K562 (cell line): ENCODE measurements at regions not wholly inside any gene's neighbourhood (a gene's known extent, or its start where the extent isn't known, plus 50 kb on each side); places are given as distances from the start of the nearest gene placed in this dataset.

Experiments used
- ATAC-seq: fragments of 200-7000 bp; cut with Tn5 transposase; 3 replicates; pipeline ENCODE4 v1.9.1; 2020; ENCODE audit warnings: moderate library complexity
- BruUV-seq: library from RNA; stranded (reverse); fragments of 400-500 nt; replicated peaks from 2 replicates; lab custom pipeline; 2021; lab: Mats Ljungman, UMichigan
- CTCF ChIA-PET: fragments of 300-600 bp; formaldehyde crosslinking; extraction: SDS; loops from one replicate; lab custom pipeline; 2021; ENCODE audit warnings: low intra/inter-chr PET ratio; lab: Yijun Ruan, JAX
- POLR2A ChIA-PET: fragments of 300-600, 350-650 bp; sonication (Branson Sonifier 250); formaldehyde crosslinking; extraction: SDS; loops from one replicate; lab custom pipeline; 2021; ENCODE audit warnings: antibody characterized with exemption, inconsistent platforms; lab: Yijun Ruan, JAX
- DNase-seq, 4 experiments: peaks; one replicate each; pipeline versions ENCODE4 v3.0.0 to v3.0.0-alpha.2; 2011 to 2018; ENCODE audit warnings: low spot score in 3 of 4, mixed read lengths in 3 of 4; ENCODE audit errors: extremely low read depth in 1 of 4
- FAIRE-seq: peaks from 2 replicates; lab custom pipeline; 2011; peaks lifted over from hg19 to GRCh38; lab: Jason Lieb, UNC
- H2AFZ ChIP-seq: 2 replicates; pipeline ENCODE4 v1.6.0; 2011; ENCODE audit warnings: low read depth, low read length, control low read depth, inconsistent platforms
- H3K27ac ChIP-seq: fragments of 200-600 bp; 3 replicates; pipeline ENCODE4 v1.8.0; 2011; ENCODE audit warnings: low read depth, mild to moderate bottlenecking, control low read depth, inconsistent platforms, low read length, moderate library complexity, mixed read lengths; ENCODE audit errors: extremely low read depth
- H3K27me3 ChIP-seq, 2 experiments: fragments of 300-600 bp in 1 of 2; 2 replicates in 1 of 2; 3 replicates in 1 of 2; pipeline versions ENCODE4 v1.6.0 to v1.8.0; 2011; ENCODE audit warnings: inconsistent platforms in 2 of 2, low read length in 2 of 2, mild to moderate bottlenecking in 1 of 2, mixed read lengths in 1 of 2, moderate library complexity in 1 of 2; ENCODE audit not compliant: control insufficient read depth in 2 of 2, insufficient read depth in 2 of 2
- H3K36me3 ChIP-seq: fragments of 300-600 bp; 3 replicates; pipeline ENCODE4 v1.8.0; 2011; ENCODE audit warnings: mild to moderate bottlenecking, low read length, inconsistent platforms; ENCODE audit not compliant: control insufficient read depth, insufficient read depth
- H3K4me1 ChIP-seq, 2 experiments: fragments of 200-600 bp in 1 of 2; replicated peaks in 1 of 2; 2 replicates in 1 of 2; 3 replicates in 1 of 2; pipeline versions ENCODE4 v1.5.1 to v1.8.0; 2011; ENCODE audit warnings: inconsistent platforms in 2 of 2, low read length in 2 of 2, mild to moderate bottlenecking in 1 of 2, mixed read lengths in 1 of 2, moderate library complexity in 1 of 2; ENCODE audit not compliant: control insufficient read depth in 2 of 2, insufficient read depth in 2 of 2
- H3K4me2 ChIP-seq: 2 replicates; pipeline ENCODE4 v1.6.1; 2011; ENCODE audit warnings: low read length, control low read depth, inconsistent platforms, mixed read lengths; ENCODE audit not compliant: insufficient read depth
- H3K4me3 ChIP-seq: fragments of 200-600 bp; sonication (generic), shearing (Covaris generic); 2 replicates; pipeline ENCODE4 v1.5.1; 2016; ENCODE audit warnings: control low read depth, inconsistent platforms
- H3K79me2 ChIP-seq: fragments of 200-600 bp; 3 replicates; pipeline ENCODE4 v1.8.0; 2011; ENCODE audit warnings: low read length, inconsistent platforms; ENCODE audit not compliant: control insufficient read depth, insufficient read depth
- H3K9ac ChIP-seq, 2 experiments: 2 replicates each; pipeline versions ENCODE4 v1.6.0 to v1.6.1; 2011; ENCODE audit warnings: low read depth in 2 of 2, low read length in 2 of 2, control low read depth in 1 of 2, inconsistent platforms in 1 of 2, mild to moderate bottlenecking in 1 of 2, mixed read lengths in 1 of 2; ENCODE audit not compliant: insufficient read depth in 1 of 2
- H3K9me1 ChIP-seq: one replicate; pipeline ENCODE4 v1.6.0; 2011; ENCODE audit warnings: inconsistent platforms, mild to moderate bottlenecking, low read length, moderate library complexity; ENCODE audit not compliant: control insufficient read depth, insufficient read depth
- H3K9me3 ChIP-seq: replicated peaks from 2 replicates; pipeline ENCODE4 v1.5.1; 2011; ENCODE audit warnings: low read depth, low read length, inconsistent platforms; ENCODE audit not compliant: control insufficient read depth, insufficient read depth
- H4K20me1 ChIP-seq: replicated peaks from 2 replicates; pipeline ENCODE4 v1.6.1; 2011; ENCODE audit warnings: low read length, inconsistent platforms, mixed read lengths; ENCODE audit not compliant: control insufficient read depth, insufficient read depth
- ARID4B ChIP-seq: sonication (generic); formaldehyde crosslinking; IDR thresholded peaks from 2 replicates; pipeline ENCODE4 v1.8.0; 2022; ENCODE audit warnings: mild to moderate bottlenecking, missing genetic modification reagents
- BMI1 ChIP-seq: fragments of 150-350 bp; IDR thresholded peaks from 2 replicates; pipeline ENCODE4 v1.6.1; 2014; ENCODE audit warnings: low read length
- C11orf30 ChIP-seq: fragments of 450-650 bp; IDR thresholded peaks from 2 replicates; pipeline ENCODE4 v1.6.1; 2016; ENCODE audit warnings: low read depth, mild to moderate bottlenecking
- KDM2B ChIP-seq: fragments of 250-450 bp; sonication (Bioruptor Pico); IDR thresholded peaks from 2 replicates; pipeline ENCODE4 v1.8.0; 2021; ENCODE audit warnings: mild to moderate bottlenecking, moderate library complexity
- ZFP30 ChIP-seq: fragments of 250-450 bp; sonication (Bioruptor Pico); IDR thresholded peaks from 2 replicates; pipeline ENCODE4 v1.8.0; 2022; ENCODE audit warnings: moderate library complexity, mild to moderate bottlenecking, inconsistent platforms, borderline replicate concordance
- WGBS: fragments of 100-300 bp; shearing (Covaris generic); methylation state at CpG from one replicate; pipeline ENCODE4 v1.1.6; 2016; ENCODE audit warnings: low coverage, mixed read lengths; ENCODE audit not compliant: insufficient coverage; ENCODE audit errors: missing lambda C conversion rate; 5-methylcytosine and 5-hydroxymethylcytosine counted together
- in situ Hi-C: fragments of 300-500 bp; cut with MboI; formaldehyde crosslinking; loops from 4 replicates; pipeline ENCODE4 v1.15.0; 2018; ENCODE audit warnings: inconsistent platforms, mixed read lengths
- intact Hi-C: fragments of 100-400 bp; cut with micrococcal nuclease; formaldehyde crosslinking; loops from 2 replicates; pipeline ENCODE4 v1.14.2; 2022
- TF ChIP-seq, protein P1 (sequence below): fragments of 450-650 bp; IDR thresholded peaks from 2 replicates; pipeline ENCODE4 v1.6.1; 2016; ENCODE audit warnings: antibody characterized with exemption
- TF ChIP-seq, protein P2 (sequence below): fragments of 250-450 bp; sonication (Bioruptor Pico); IDR thresholded peaks from 2 replicates; pipeline ENCODE4 v1.5.0; 2021

GRCh38 chr5:4319478-4320128, 724.0 kb downstream of the IRX1 start:
- intact Hi-C loops (no loop called here), in situ Hi-C loops (no loop called here)
- H3K4me2 ChIP-seq, result no peak overlapping the region
- TF ChIP-seq, protein P1, sequence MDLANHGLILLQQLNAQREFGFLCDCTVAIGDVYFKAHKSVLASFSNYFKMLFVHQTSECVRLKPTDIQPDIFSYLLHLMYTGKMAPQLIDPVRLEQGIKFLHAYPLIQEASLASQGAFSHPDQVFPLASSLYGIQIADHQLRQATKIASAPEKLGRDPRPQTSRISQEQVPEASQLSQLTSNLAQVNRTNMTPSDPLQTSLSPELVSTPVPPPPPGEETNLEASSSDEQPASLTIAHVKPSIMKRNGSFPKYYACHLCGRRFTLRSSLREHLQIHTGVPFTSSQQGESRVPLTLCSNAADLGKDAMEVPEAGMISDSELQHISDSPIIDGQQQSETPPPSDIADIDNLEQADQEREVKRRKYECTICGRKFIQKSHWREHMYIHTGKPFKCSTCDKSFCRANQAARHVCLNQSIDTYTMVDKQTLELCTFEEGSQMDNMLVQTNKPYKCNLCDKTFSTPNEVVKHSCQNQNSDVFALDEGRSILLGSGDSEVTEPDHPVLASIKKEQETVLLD, result no peak
- TF ChIP-seq KDM2B, result no peak
- TF ChIP-seq, protein P2, sequence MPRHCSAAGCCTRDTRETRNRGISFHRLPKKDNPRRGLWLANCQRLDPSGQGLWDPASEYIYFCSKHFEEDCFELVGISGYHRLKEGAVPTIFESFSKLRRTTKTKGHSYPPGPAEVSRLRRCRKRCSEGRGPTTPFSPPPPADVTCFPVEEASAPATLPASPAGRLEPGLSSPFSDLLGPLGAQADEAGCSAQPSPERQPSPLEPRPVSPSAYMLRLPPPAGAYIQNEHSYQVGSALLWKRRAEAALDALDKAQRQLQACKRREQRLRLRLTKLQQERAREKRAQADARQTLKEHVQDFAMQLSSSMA (CRISPR knock-in tag), result no peak
- no peak for TF ChIP-seq C11orf30
- TF ChIP-seq ZFP30 (CRISPR knock-in tag), result no peak
- no peak for TF ChIP-seq ARID4B (CRISPR knock-in tag)
- TF ChIP-seq BMI1, result no peak
- H3K4me1 ChIP-seq, result no peaks in the 10 kb centered on the region
- ChIA-PET POLR2A (no interaction called here), CTCF (no interaction called here)
- no peak for DNase-seq
- H3K27ac ChIP-seq, result no peak overlapping the region
- H3K9ac ChIP-seq, result no peak overlapping the region
- H3K4me3 ChIP-seq, result no peak overlapping the region
- no peaks in the 10 kb centered on the region for H3K36me3 ChIP-seq
- no TSS peak for BruUV-seq
- ATAC-seq, result no peak
- no peaks in the 10 kb centered on the region for H3K27me3 ChIP-seq
- H4K20me1 ChIP-seq, result no peaks in the 10 kb centered on the region
- no peak overlapping the region for H2AFZ ChIP-seq
- H3K79me2 ChIP-seq, result no peaks in the 10 kb centered on the region
- WGBS, result 2% methylated on average over 16 of the region's 16 CpGs
- no peaks in the 10 kb centered on the region for H3K9me3 ChIP-seq
- no peak for FAIRE-seq
- H3K9me1 ChIP-seq, result no peaks in the 10 kb centered on the region
